GM18511 (cell line): ENCODE measurements at regions not wholly inside any gene's neighbourhood (a gene's known extent, or its start where the extent isn't known, plus 50 kb on each side); places are given as distances from the start of the nearest gene placed in this dataset.
"Not testable (repeated sequence)": the region's sequence is repeated elsewhere in the genome, so short reads cannot be mapped to it uniquely, and the experiment has no call there.

Experiments
- ATAC-seq: cut with Tn5 transposase; IDR thresholded peaks from one replicate; pipeline ENCODE4 v1.9.1; 2021; ENCODE audit warnings: mild to moderate bottlenecking, moderate library complexity; ENCODE audit not compliant: unreplicated experiment

DNA sequence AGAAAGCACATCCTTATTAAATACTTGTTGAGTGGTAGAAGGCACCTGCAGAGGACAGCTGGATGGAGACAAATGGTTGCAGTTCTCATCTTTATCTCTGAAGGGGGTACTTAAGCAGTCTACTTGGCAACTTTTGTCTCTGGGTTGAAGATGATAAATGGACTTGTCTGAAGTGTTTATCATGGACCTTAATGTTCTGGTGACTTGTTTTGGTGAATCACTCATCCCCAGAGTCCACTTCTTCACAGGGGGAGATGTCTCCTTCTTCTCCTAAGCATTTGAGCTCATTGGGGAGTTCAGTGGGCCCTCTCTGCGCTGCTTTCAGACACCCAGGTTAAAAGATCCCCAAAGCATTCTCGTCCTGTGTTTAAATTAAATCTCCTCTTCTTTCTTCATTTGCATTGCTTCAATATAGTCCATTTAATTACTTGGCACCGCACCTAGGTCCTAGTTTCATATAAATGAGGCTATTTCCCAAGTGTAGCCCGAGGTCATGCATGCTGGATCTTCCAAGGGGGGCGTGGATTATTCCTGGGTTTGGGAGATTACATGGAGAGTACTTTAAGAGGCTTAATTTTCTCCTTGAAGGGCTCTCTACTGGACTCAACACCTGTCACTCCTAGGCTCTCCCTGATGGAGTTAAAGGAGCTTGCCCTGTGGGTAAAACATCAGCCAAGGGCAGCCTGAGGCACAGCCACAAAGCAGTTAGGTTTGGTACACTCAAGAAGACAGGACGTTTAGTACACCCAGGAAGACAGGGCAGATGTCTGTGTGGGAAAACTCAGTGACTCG lies 239.3 kb upstream of the C2CD4B start:
- no peak for ATAC-seq

GRCh38 chr15:62406305-62406891 lies 241.3 kb upstream of the C2CD4B start:
- ATAC-seq: no peak

GRCh38 chr15:62407216-62407615 lies 242.1 kb upstream of the C2CD4B start:
- ATAC-seq: no peak

- ATAC-seq: no peak
These were observed 242.9 kb upstream of the C2CD4B start for GRCh38 chr15:62407962-62408361.

- no peak for ATAC-seq
These were observed 244.4 kb upstream of the C2CD4B start for GRCh38 chr15:62409466-62409865.

DNA sequence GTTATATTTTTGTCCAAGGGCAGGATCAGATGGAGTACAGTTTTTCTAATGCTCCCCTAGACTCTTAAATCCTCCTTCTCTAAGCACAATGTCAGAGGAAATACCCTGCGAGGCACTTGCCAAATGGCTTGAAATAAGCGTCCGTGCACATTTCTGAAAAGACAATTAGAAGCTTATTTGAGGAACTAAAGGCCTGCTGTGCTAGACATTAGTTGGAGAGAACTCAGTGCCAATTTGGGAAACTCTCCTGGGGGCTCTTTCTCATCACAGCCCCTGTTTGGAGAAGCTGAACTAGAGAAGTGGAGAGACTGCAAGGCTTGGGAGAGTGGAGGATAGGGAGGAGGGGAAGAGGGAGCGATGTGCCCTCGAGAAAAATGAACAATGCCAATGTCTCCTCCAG lies 247.6 kb upstream of the C2CD4B start:
- no peak for ATAC-seq

DNA sequence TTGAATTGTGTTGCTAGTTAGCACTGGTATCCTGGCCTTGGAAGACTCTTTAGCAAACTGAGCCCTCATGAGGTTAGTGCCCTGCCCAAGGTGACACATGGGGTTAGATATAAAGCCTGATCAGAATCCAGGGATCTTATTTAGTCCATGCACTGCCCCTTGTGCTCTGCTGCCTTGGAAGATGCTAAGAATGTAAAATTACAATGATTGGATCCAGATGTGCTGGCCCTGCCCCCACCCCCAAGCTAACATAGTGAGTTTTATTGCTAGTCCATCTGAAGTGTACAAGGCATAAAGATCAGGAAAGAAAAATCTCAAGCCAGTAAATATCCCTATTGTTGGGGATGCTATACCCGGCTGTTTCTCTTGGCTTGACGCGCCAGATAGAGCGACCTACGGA lies 248.1 kb upstream of the C2CD4B start:
- no peak for ATAC-seq

GRCh38 chr15:62413786-62414185 lies 248.7 kb upstream of the C2CD4B start:
- ATAC-seq: no peak

DNA sequence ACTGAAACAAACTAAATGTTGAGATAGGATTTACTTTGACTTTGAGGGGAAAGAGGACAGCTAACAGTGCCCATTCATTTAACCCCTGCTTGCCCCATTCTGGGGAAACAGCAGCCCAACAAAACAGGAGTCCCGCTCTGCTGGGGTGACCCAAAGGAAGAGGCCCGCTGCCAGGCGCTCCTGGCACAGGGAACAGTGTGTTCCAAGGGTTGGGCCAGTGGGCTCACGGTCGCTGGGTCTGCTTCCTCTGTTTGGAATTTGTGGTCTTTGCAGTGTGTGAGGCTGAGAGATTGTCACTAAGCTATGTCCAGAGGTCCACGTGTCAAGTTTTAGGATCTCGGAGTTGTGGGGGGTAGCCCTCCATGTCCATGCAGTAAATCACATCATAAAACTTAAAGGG lies 250.4 kb upstream of the C2CD4B start:
- ATAC-seq: no peak

GRCh38 chr15:62416526-62416925 lies 251.4 kb upstream of the C2CD4B start:
- no peak for ATAC-seq

- no peak for ATAC-seq
These were observed 252.4 kb upstream of the C2CD4B start for GRCh38 chr15:62417439-62417838.

DNA sequence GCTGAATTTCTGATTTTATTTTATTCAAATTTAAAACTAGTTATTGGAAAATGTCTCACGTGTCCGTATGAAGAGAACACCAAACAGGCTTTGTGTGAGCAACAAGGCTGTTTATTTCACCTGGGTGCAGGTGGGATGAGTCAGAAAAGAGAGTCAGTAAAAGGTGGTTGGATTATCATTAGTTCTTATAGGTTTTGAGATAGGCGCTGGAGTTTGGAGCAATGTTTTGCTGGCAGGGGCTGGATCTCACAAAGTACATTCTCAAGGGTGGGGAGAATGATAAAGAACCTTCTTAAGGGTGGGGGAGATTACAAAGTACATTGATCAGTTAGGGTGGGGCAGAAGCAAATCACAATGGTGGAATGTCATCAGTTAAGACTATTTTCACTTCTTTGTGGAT lies 253.4 kb upstream of the C2CD4B start:
- ATAC-seq: not testable (repeated sequence)

DNA sequence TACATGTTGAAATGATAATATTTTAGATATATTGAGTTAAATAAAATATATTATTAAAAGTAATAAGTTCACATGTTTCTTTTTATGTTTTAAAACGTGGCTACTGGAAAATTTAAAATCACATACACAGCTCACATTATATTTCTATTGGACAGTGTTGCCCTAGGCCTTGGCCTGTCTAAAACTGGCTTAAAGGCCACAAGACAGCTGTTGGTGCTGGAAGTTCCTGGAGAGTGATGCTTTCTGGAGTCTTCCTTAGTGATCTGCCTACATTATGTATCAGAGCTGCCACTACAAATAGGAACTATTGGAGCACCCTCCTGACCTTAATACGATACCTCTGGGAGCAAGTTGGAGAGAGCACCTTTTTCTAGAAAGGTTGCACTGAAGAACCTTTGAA lies 254.1 kb upstream of the C2CD4B start:
- ATAC-seq: no peak

- ATAC-seq: not testable (repeated sequence)
These were observed 255.3 kb upstream of the C2CD4B start for GRCh38 chr15:62420371-62420770.

DNA sequence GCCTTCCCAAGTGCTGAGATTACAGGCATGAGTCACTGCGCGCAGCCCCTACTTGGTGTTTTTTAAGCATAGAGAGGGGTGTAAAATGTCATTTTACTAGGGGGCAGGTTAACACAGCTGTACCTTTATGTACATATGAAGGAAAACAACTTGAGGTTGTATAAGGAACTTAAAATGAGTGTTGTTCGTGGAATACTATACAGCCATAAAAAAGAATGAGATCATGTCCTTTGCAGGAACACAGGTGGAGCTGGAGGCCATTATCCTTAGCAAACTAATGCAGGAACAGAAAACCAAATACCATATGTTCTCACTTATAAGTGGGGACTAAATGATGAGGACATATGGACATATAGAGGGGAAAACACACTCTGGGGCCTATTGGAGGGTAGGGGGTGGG lies 256.2 kb upstream of the C2CD4B start:
- no peak for ATAC-seq

DNA sequence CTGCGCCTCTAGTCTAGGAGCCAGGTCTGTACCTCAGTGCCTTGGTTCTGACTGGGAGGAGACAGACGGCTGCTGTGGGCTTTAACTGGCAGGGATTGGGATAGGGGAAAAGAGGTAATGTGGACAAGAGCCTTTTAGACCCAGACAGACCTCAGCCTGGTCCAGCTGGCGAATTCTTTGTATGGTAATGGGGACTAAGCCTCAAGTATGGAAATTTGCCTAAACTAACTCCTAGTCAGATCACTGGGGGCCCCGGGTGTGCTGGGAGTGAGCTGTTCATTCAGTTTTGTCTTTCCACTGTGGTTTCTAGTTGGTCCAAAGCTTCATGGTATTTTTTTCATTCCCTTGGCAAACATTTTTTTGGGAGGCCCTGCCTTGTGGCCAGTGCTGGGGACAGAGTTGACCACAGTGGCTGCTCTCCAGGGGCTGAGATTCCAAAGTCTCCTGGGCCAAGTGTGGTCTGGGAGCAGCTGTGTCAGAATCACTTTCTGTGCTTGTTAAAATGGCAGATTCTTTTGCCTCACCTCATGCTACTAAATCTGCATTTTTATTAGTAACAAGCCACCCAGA lies 261.4 kb upstream of the C2CD4B start:
- ATAC-seq: no peak

GRCh38 chr15:62428259-62428658 lies 263.2 kb upstream of the C2CD4B start:
- no peak for ATAC-seq

GRCh38 chr15:62428851-62429598 lies 263.9 kb upstream of the C2CD4B start:
- no peak for ATAC-seq

GRCh38 chr15:62430056-62430455 lies 265.0 kb upstream of the C2CD4B start:
- no peak for ATAC-seq

DNA sequence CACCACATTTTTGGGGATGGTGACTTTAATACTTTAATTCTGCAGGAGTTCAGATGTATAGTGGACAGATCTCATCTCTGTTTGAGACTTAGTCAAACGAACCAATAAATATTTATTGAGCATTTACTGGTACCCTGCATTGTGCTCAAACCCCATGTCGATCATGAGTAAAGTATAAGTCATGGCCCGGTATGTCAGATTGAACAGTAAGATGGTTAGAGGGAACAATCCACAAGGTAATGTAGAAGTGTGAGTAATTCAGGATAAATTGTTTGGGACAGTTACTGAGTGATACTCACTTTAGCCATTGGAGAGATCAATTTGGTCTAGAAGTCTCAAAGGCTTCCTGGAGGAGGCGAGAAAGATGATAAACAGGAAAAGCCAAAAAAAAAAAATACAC lies 265.5 kb upstream of the C2CD4B start:
- ATAC-seq: no peak

- no peak for ATAC-seq
These were observed 266.1 kb upstream of the C2CD4B start for GRCh38 chr15:62431008-62431797.
